ENCODE measurements at regions not wholly inside any gene's neighbourhood (a gene's known extent, or its start where the extent isn't known, plus 50 kb on each side); places are given as distances from the start of the nearest gene placed in this dataset.
"Not testable (repeated sequence)": the region's sequence is repeated elsewhere in the genome, so short reads cannot be mapped to it uniquely, and the experiment has no call there.

DNA sequence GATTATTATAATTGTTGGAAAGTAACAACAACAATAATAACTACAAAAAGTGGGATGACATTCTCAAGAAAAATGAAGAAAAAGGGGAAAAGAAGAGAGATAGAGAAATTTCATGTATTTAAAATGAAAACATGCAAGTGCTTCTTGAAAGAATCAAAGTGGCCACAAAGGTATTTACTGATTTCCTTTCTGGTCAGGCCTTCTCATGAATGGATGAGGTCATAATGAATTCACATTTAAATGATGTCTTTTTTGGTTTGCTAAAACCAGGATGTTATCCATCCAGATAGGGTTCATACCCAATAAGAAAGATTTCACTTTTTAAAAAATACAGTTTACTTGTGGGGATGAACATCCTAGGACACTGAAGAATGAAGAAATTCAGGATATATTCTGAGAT lies 446.4 kb upstream of the PTGER4 start:
- H3K4me3 ChIP-seq (ENCODE audit: low read depth, low read length): no peak overlapping the region
- TF ChIP-seq, protein P1, sequence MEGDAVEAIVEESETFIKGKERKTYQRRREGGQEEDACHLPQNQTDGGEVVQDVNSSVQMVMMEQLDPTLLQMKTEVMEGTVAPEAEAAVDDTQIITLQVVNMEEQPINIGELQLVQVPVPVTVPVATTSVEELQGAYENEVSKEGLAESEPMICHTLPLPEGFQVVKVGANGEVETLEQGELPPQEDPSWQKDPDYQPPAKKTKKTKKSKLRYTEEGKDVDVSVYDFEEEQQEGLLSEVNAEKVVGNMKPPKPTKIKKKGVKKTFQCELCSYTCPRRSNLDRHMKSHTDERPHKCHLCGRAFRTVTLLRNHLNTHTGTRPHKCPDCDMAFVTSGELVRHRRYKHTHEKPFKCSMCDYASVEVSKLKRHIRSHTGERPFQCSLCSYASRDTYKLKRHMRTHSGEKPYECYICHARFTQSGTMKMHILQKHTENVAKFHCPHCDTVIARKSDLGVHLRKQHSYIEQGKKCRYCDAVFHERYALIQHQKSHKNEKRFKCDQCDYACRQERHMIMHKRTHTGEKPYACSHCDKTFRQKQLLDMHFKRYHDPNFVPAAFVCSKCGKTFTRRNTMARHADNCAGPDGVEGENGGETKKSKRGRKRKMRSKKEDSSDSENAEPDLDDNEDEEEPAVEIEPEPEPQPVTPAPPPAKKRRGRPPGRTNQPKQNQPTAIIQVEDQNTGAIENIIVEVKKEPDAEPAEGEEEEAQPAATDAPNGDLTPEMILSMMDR (IDR thresholded peaks at IDR 0.05; ENCODE audit: insufficient read depth, low read depth, low read length, missing control alignments): no peak
- DNase-seq (ENCODE audit: low read depth): no peak

DNA sequence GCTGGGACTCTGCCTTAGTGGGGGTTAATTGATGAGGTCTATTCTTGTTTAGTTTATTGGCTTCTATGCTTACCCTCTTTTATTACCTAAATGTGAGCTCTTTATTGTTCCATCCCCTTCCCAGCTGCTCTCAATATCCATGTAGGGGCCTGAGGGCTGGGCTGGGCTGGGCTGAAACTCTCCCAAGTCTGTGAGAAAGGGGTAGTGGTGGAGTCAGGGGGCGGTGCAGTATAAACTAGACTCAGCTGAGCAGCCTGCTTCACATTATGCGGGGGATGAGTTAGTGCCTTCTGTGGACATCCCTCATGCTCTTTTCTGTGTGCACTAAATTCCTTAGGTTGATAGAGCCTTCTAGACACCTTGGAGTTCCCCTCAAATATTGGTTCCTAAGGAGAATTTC lies 451.8 kb upstream of the PTGER4 start:
- DNase-seq (ENCODE audit: low read depth): no peak
- TF ChIP-seq, protein P1 (IDR thresholded peaks at IDR 0.05; ENCODE audit: insufficient read depth, low read depth, low read length, missing control alignments): no peak
- H3K4me3 ChIP-seq (ENCODE audit: low read depth, low read length): no peak overlapping the region

DNA sequence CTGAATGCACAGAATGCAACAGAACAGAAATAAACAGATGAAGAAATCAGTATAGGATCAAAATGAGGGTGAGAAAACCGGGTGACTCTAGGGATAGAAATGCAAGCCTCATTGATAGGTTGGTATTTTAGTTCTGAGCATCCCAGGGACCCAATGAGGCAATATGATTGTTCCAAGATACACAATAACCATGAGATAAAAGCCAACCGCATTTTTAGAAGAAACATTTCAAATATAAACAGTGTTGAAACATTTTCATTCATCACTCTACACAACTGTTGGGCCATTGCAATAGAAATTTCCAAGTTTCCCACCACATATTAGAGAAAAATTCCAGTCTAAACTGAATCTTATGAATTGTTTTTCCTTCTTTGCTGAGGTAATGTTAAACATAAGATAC lies 452.3 kb upstream of the PTGER4 start:
- TF ChIP-seq, protein P1 (IDR thresholded peaks at IDR 0.05; ENCODE audit: insufficient read depth, low read depth, low read length, missing control alignments): no peak
- no peak for DNase-seq (ENCODE audit: low read depth)
- no peak overlapping the region for H3K4me3 ChIP-seq (ENCODE audit: low read depth, low read length)

DNA sequence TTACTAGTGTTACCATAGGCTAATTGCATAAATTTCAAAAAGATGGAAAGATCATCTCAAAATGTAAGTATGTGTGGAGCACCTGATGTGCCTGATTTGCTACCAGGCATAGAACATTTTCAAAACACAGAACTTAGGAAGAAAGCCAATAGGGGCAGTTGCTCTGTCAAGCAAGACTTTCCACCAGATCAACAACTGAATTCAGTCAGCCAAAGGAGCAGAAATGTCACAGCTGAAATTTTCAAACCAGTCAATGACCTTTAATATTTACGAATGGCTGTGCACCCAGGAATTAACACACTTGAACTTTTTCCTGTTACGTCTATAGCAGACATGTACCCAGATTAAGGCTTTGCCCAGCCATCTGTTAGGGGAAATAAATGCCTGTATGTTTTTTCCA lies 452.8 kb upstream of the PTGER4 start:
- no peak overlapping the region for H3K4me3 ChIP-seq (ENCODE audit: low read depth, low read length)
- DNase-seq (ENCODE audit: low read depth): no peak
- TF ChIP-seq, protein P1 (IDR thresholded peaks at IDR 0.05; ENCODE audit: insufficient read depth, low read depth, low read length, missing control alignments): no peak

DNA sequence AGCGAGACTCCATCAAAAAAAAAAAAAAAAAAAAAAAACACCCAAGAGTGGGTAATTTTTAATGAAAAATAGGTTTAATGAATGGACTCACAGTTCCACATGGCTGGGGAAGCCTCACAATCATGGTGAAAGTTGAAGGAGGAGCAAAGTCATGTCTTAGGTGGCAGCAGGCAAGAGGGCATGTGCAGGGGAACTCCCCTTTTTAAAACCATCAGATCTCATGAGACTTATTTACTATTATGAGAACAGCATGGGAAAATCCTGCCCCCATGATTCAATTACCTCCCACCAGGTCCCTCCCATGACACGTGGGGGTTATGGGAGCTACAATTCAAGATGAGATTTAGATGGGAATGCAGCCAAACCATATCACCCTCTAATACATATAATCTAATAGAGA lies 454.6 kb upstream of the PTGER4 start:
- not testable (repeated sequence) for H3K4me3 ChIP-seq (ENCODE audit: low read depth, low read length)
- DNase-seq (ENCODE audit: low read depth): peak; percentile 42

DNA sequence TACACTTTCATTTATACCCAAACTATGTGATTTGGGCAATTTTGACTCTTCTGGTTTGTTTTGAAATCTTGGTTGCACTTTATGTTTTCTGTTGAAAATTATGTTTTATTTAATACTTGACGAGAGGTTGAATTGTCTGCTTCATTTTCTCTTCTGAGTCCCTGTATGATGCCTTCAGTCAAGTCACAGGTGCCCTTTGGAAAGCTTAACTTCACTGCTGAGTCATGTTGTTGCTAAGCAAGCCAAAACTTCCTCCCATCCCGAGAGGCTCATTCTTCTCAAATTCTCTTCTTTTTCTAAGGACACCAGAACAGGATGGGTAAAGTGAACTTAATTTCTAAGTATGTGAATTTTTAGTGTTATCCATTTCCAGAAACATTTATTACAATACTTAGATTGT lies 455.3 kb upstream of the PTGER4 start:
- TF ChIP-seq, protein P1 (IDR thresholded peaks at IDR 0.05; ENCODE audit: insufficient read depth, low read depth, low read length, missing control alignments): no peak
- DNase-seq (ENCODE audit: low read depth): no peak
- no peak overlapping the region for H3K4me3 ChIP-seq (ENCODE audit: low read depth, low read length)

DNA sequence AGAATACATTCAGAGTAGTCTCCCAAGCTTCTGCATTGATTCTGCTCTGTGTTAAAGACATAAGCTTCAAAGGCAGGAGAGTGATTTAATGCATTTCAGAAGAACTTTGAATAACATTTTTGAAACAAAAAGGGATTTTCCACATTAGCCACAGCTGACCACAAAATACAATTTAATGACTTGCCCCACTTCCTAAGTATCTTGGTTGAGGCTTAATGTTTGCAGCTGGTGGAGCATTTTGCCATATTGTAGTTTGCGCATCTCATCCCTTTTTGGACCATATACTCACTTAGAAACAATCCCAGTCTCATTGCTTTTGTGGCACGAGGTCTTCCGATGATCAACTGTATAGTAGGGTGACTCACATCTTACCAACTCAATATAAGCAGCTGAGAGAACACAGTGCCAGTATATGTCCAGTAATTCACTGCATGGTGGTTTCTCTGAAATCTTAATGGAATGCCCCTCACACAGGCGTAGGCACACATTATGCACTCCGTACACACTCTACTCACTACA lies 455.8 kb upstream of the PTGER4 start:
- TF ChIP-seq, protein P1 (IDR thresholded peaks at IDR 0.05; ENCODE audit: insufficient read depth, low read depth, low read length, missing control alignments): no peak
- H3K4me3 ChIP-seq (ENCODE audit: low read depth, low read length): no peak overlapping the region
- DNase-seq (ENCODE audit: low read depth): peak; percentile 67
